ENCODE measurements at regions not wholly inside any gene's neighbourhood (a gene's known extent, or its start where the extent isn't known, plus 50 kb on each side); places are given as distances from the start of the nearest gene placed in this dataset.

- Histone ChIP-seq H2AFZ (ENCODE audit: insufficient read depth, low read depth, low read length, poor library complexity, severe bottlenecking) (no peak overlapping the region), H4K20me1 (ENCODE audit: control insufficient read depth, insufficient read depth, low read length, poor library complexity, severe bottlenecking) (no peaks in the 10 kb centered on the region), H3K9me3 (ENCODE audit: control extremely low read depth in 1 of 3, control insufficient read depth in 2 of 3, insufficient read depth in 1 of 3, low read length in 2 of 3) (no peaks in the 10 kb centered on the region), H3K4me3 (ENCODE audit: control extremely low read depth in 1 of 5, extremely low read depth in 1 of 5, insufficient read depth in 1 of 5, low read depth in 2 of 5, low read length in 4 of 5) (no peak overlapping the region), H3K79me2 (ENCODE audit: control insufficient read depth, insufficient read depth, low read length) (no peaks in the 10 kb centered on the region), H3K9ac (ENCODE audit: low read length) (no peak overlapping the region), H3K27ac (ENCODE audit: low read length in 2 of 2) (no peak overlapping the region), H3K36me3 (replicated peaks in 1 of 2; ENCODE audit: control extremely low read depth in 1 of 2, control insufficient read depth in 1 of 2, extremely low read depth in 1 of 2, insufficient read depth in 2 of 2, low read length in 1 of 2) (no peaks in the 10 kb centered on the region), H3K4me1 (ENCODE audit: control insufficient read depth in 2 of 2, insufficient read depth in 2 of 2, low read length in 2 of 2) (no peaks in the 10 kb centered on the region), H3K27me3 (replicated peaks in 1 of 4; ENCODE audit: control extremely low read depth in 1 of 4, control insufficient read depth in 3 of 4, insufficient read depth in 4 of 4, low read length in 3 of 4) (peaks cover 0 to 9% (median 3%) of the 10 kb centered on the region in 4 experiments), H3K4me2 (replicated peaks; ENCODE audit: low read depth, low read length, poor library complexity, severe bottlenecking) (no peak overlapping the region)
- ATAC-seq (ENCODE audit: low read depth) = no peak
- H3K9me3 Mint-ChIP-seq (ENCODE audit: insufficient read depth) = no peaks in the 10 kb centered on the region
- no peak overlapping the region for H3K4me3 Mint-ChIP-seq
- no peaks in the 10 kb centered on the region for H3K4me1 Mint-ChIP-seq
- peaks cover 35% of the 10 kb centered on the region for H3K27me3 Mint-ChIP-seq
- peak; percentile 19 for DNase-seq
- POLR2A ChIA-PET = no interaction called here
- CTCF ChIA-PET = interaction anchor here (1.2 kb wide), 1 partner anchor 70 kb away, joined by 5 read pairs; no protein-coding TSS in a partner anchor
- no peak overlapping the region for H3K27ac Mint-ChIP-seq
- WGBS (ENCODE audit: insufficient coverage) = no CpG with 5 or more reads among the region's 2 CpGs
- TF ChIP-seq EZH2 (IDR thresholded peaks at IDR 0.05; ENCODE audit: borderline replicate concordance, insufficient read depth, low read depth, low read length, poor library complexity, severe bottlenecking) = no peak
- no peak for TF ChIP-seq CTCF (IDR thresholded peaks at IDR 0.05)
- intact Hi-C loops (cut with micrococcal nuclease) = no loop called here
Observed at GRCh38 chr2:65710779-65711295, 278.4 kb upstream of the SPRED2 start.

DNA sequence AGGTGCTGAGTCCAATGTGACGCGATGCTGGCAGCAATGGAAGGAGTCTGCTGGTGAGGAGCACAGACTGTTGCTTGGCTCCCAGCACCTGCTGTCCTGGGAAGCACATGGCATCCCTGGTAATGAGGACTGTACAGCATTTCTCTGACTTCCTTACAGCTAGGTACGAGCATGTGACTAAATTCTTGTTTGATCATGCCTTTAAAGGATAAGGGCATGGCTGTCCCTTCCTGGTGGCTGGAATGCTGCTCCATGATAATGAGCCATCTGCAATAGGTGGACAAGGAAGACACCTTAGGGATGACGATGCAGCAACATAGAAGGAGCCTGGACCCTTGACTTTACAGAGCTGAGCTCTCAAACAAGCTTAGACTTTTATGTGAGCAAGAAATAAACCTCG lies 278.0 kb upstream of the SPRED2 start:
- ChIA-PET POLR2A (no interaction called here), CTCF (no interaction called here)
- TF ChIP-seq EZH2 (IDR thresholded peaks at IDR 0.05; ENCODE audit: borderline replicate concordance, insufficient read depth, low read depth, low read length, poor library complexity, severe bottlenecking) (no peak), CTCF (IDR thresholded peaks at IDR 0.05) (no peak)
- Mint-ChIP-seq H3K4me1 (no peaks in the 10 kb centered on the region), H3K27me3 (peaks cover 34% of the 10 kb centered on the region), H3K4me3 (no peak overlapping the region), H3K27ac (no peak overlapping the region), H3K9me3 (ENCODE audit: insufficient read depth) (no peaks in the 10 kb centered on the region)
- Histone ChIP-seq H2AFZ (ENCODE audit: insufficient read depth, low read depth, low read length, poor library complexity, severe bottlenecking) (no peak overlapping the region), H3K4me3 (ENCODE audit: control extremely low read depth in 1 of 5, extremely low read depth in 1 of 5, insufficient read depth in 1 of 5, low read depth in 2 of 5, low read length in 4 of 5) (no peak overlapping the region), H3K9me3 (ENCODE audit: control extremely low read depth in 1 of 3, control insufficient read depth in 2 of 3, insufficient read depth in 1 of 3, low read length in 2 of 3) (no peaks in the 10 kb centered on the region), H3K36me3 (replicated peaks in 1 of 2; ENCODE audit: control extremely low read depth in 1 of 2, control insufficient read depth in 1 of 2, extremely low read depth in 1 of 2, insufficient read depth in 2 of 2, low read length in 1 of 2) (no peaks in the 10 kb centered on the region), H3K9ac (ENCODE audit: low read length) (no peak overlapping the region), H4K20me1 (ENCODE audit: control insufficient read depth, insufficient read depth, low read length, poor library complexity, severe bottlenecking) (no peaks in the 10 kb centered on the region), H3K4me2 (replicated peaks; ENCODE audit: low read depth, low read length, poor library complexity, severe bottlenecking) (no peak overlapping the region), H3K79me2 (ENCODE audit: control insufficient read depth, insufficient read depth, low read length) (no peaks in the 10 kb centered on the region), H3K4me1 (ENCODE audit: control insufficient read depth in 2 of 2, insufficient read depth in 2 of 2, low read length in 2 of 2) (no peaks in the 10 kb centered on the region), H3K27ac (ENCODE audit: low read length in 2 of 2) (no peak overlapping the region), H3K27me3 (replicated peaks in 1 of 4; ENCODE audit: control extremely low read depth in 1 of 4, control insufficient read depth in 3 of 4, insufficient read depth in 4 of 4, low read length in 3 of 4) (peaks cover 0 to 9% (median 3%) of the 10 kb centered on the region in 4 experiments)
- no peak for ATAC-seq (ENCODE audit: low read depth)
- 89% methylated on average over 4 of the region's 5 CpGs for WGBS (ENCODE audit: insufficient coverage)
- intact Hi-C loops (cut with micrococcal nuclease) = no loop called here
- DNase-seq = no peak

Data from B cell (primary cell).